Suprapubic skin (tissue), 4 donors: ENCODE measurements at regions not wholly inside any gene's neighbourhood (a gene's known extent, or its start where the extent isn't known, plus 50 kb on each side); places are given as distances from the start of the nearest gene placed in this dataset.

Experiments used
- DNase-seq, 2 donors: peaks; one replicate each; pipeline ENCODE4 v3.0.0-alpha.2; 2019; ENCODE audit warnings: low spot score in 2 of 2
- H3K27ac ChIP-seq: fragments of 200-600 bp; sonication (generic); one replicate; pipeline ENCODE4 v1.5.1; 2019
- H3K27me3 ChIP-seq: fragments of 200-600 bp; sonication (generic); one replicate; pipeline ENCODE4 v1.5.1; 2019
- H3K36me3 ChIP-seq: fragments of 200-600 bp; sonication (generic); one replicate; pipeline ENCODE4 v1.5.1; 2019
- H3K4me1 ChIP-seq: fragments of 200-600 bp; sonication (generic); one replicate; pipeline ENCODE4 v1.5.1; 2019
- H3K4me3 ChIP-seq: fragments of 200-600 bp; sonication (generic); one replicate; pipeline ENCODE4 v1.5.1; 2019; ENCODE audit warnings: mild to moderate bottlenecking
- H3K9me3 ChIP-seq: fragments of 200-600 bp; sonication (generic); one replicate; pipeline ENCODE4 v1.5.1; 2019
- EP300 ChIP-seq: sonication (generic); formaldehyde crosslinking; IDR thresholded peaks from one replicate; pipeline ENCODE4 v1.6.1; 2017; ENCODE audit warnings: antibody characterized with exemption
- POLR2A ChIP-seq, 2 donors: fragments of 450-650 bp; IDR thresholded peaks; one replicate each; pipeline ENCODE4 v1.6.1; 2017; ENCODE audit warnings: antibody characterized with exemption in 2 of 2, mild to moderate bottlenecking in 2 of 2, moderate library complexity in 2 of 2
- POLR2AphosphoS5 ChIP-seq, 3 donors: sonication (generic); formaldehyde crosslinking; IDR thresholded peaks; one replicate each; pipeline ENCODE4 v1.6.1; 2017; ENCODE audit warnings: antibody characterized with exemption in 3 of 3
- WGBS: methylation state at CpG from one replicate; pipeline ENCODE4 v1.1.5; 2018; 5-methylcytosine and 5-hydroxymethylcytosine counted together
- TF ChIP-seq, protein P1 (sequence below), 2 donors: fragments of 200-600 bp in 1 of 2; fragments of 450-650 bp in 1 of 2; sonication (generic) in 1 of 2; IDR thresholded peaks; one replicate each; pipeline ENCODE4 v1.5.1; 2016 to 2019; ENCODE audit warnings: antibody characterized with exemption in 2 of 2, mild to moderate bottlenecking in 1 of 2, moderate library complexity in 1 of 2

GRCh38 chr21:14903172-14903865 is 161.5 kb downstream of the NRIP1 start:
- no peaks in the 10 kb centered on the region for H3K9me3 ChIP-seq
- WGBS, result 96% methylated on average over 3 of the region's 3 CpGs
- no peaks in the 10 kb centered on the region for H3K27me3 ChIP-seq
- H3K36me3 ChIP-seq, result no peaks in the 10 kb centered on the region
- H3K27ac ChIP-seq, result no peak overlapping the region
- H3K4me3 ChIP-seq, result no peak overlapping the region
- TF ChIP-seq POLR2AphosphoS5 (IDR thresholded peaks at IDR 0.05) (no peak), EP300 (no peak), POLR2A (IDR thresholded peaks at IDR 0.05) (no peak)
- TF ChIP-seq, protein P1, sequence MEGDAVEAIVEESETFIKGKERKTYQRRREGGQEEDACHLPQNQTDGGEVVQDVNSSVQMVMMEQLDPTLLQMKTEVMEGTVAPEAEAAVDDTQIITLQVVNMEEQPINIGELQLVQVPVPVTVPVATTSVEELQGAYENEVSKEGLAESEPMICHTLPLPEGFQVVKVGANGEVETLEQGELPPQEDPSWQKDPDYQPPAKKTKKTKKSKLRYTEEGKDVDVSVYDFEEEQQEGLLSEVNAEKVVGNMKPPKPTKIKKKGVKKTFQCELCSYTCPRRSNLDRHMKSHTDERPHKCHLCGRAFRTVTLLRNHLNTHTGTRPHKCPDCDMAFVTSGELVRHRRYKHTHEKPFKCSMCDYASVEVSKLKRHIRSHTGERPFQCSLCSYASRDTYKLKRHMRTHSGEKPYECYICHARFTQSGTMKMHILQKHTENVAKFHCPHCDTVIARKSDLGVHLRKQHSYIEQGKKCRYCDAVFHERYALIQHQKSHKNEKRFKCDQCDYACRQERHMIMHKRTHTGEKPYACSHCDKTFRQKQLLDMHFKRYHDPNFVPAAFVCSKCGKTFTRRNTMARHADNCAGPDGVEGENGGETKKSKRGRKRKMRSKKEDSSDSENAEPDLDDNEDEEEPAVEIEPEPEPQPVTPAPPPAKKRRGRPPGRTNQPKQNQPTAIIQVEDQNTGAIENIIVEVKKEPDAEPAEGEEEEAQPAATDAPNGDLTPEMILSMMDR (IDR thresholded peaks at IDR 0.05), result no peak
- no peak for DNase-seq
- no peaks in the 10 kb centered on the region for H3K4me1 ChIP-seq

DNA sequence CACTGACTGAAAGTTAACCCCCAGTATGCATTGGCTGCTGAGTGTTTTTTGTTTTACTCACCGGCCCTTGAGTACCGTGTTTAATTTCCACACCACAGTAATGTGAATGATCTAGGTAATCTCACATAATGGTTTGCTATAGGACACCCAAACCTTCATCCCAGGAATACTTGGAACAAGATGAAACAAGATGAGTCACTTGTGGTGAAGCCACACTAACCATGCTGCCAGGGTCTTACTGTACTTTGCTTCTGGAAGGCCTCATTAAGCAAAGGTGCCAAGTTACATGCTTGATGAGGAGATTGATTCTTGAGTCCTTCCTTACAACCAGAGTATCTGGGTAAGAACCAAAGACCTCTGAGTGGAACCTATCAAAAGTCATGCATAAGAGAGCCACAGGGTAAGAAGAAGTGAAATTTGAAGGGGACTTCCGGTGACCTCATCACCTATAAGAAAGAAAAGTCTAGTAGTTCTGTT is 163.3 kb downstream of the NRIP1 start:
- 83% methylated on average over 3 of the region's 3 CpGs for WGBS
- Histone ChIP-seq H3K4me1 (no peaks in the 10 kb centered on the region), H3K27me3 (no peaks in the 10 kb centered on the region), H3K9me3 (no peaks in the 10 kb centered on the region), H3K36me3 (no peaks in the 10 kb centered on the region), H3K4me3 (no peak overlapping the region), H3K27ac (no peak overlapping the region)
- no peak for DNase-seq
- TF ChIP-seq, protein P1 (IDR thresholded peaks at IDR 0.05), result no peak
- no peak for TF ChIP-seq POLR2A (IDR thresholded peaks at IDR 0.05)
- TF ChIP-seq EP300, result no peak
- no peak for TF ChIP-seq POLR2AphosphoS5 (IDR thresholded peaks at IDR 0.05)

DNA sequence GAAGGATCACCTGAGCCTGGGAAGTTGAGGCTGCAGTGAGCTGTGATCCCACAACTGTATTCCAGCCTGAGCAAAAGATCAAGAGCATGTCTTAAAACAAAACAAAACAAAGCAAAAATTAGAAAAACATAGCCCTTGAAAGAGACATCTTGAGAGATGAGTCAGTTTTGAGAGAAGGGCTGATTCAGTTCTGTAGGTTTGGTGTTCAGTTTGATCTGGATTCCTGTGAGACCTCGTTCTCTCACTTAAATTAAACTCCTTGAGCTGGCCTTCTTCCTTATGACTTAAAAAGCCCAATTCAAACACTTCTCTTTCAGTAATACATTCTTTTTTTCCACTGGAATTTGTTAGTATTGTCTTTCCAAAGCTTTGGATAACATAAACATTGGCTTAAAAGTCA is 164.2 kb downstream of the NRIP1 start:
- H3K36me3 ChIP-seq, result no peaks in the 10 kb centered on the region
- H3K27ac ChIP-seq, result no peak overlapping the region
- H3K27me3 ChIP-seq, result no peaks in the 10 kb centered on the region
- 91% methylated on average over 1 of the region's 1 CpG for WGBS
- no peak overlapping the region for H3K4me3 ChIP-seq
- H3K9me3 ChIP-seq, result no peaks in the 10 kb centered on the region
- DNase-seq, result no peak
- no peaks in the 10 kb centered on the region for H3K4me1 ChIP-seq
- TF ChIP-seq POLR2AphosphoS5 (IDR thresholded peaks at IDR 0.05) (no peak), POLR2A (IDR thresholded peaks at IDR 0.05) (no peak), EP300 (no peak)
- TF ChIP-seq, protein P1 (IDR thresholded peaks at IDR 0.05), result no peak

GRCh38 chr21:14900058-14900457 is 164.7 kb downstream of the NRIP1 start:
- DNase-seq, result no peak
- Histone ChIP-seq H3K27ac (no peak overlapping the region), H3K27me3 (no peaks in the 10 kb centered on the region), H3K4me1 (no peaks in the 10 kb centered on the region), H3K9me3 (no peaks in the 10 kb centered on the region), H3K4me3 (no peak overlapping the region), H3K36me3 (no peaks in the 10 kb centered on the region)
- TF ChIP-seq POLR2A (IDR thresholded peaks at IDR 0.05) (no peak), EP300 (no peak), POLR2AphosphoS5 (IDR thresholded peaks at IDR 0.05) (no peak)
- TF ChIP-seq, protein P1 (IDR thresholded peaks at IDR 0.05), result no peak

DNA sequence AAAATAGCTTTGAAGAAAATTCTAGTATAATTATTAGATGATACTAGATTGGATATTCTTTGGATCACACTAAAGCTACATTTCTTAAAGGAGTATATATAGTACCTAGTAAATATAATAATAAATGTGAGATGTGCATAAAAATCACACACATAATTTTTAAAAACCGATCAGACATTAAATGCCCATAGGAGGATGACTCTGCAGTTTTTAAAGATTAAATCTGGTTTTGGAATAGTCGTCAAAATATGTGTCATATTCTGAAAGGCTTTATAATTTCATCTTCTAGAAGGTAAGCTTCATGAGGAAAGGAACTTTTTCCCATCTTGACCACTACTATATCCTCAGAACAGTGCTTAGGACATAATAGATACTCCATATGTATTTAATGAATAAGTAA is 169.0 kb downstream of the NRIP1 start:
- Histone ChIP-seq H3K27me3 (no peaks in the 10 kb centered on the region), H3K4me3 (no peak overlapping the region), H3K4me1 (no peaks in the 10 kb centered on the region), H3K36me3 (no peaks in the 10 kb centered on the region), H3K27ac (no peak overlapping the region), H3K9me3 (no peaks in the 10 kb centered on the region)
- TF ChIP-seq POLR2A (IDR thresholded peaks at IDR 0.05) (no peak), EP300 (no peak), POLR2AphosphoS5 (IDR thresholded peaks at IDR 0.05) (no peak)
- TF ChIP-seq, protein P1 (IDR thresholded peaks at IDR 0.05), result no peak
- DNase-seq, result no peak
- 70% methylated on average over 2 of the region's 2 CpGs for WGBS
